ENCODE measurements at regions not wholly inside any gene's neighbourhood (a gene's known extent, or its start where the extent isn't known, plus 50 kb on each side); places are given as distances from the start of the nearest gene placed in this dataset.

DNA sequence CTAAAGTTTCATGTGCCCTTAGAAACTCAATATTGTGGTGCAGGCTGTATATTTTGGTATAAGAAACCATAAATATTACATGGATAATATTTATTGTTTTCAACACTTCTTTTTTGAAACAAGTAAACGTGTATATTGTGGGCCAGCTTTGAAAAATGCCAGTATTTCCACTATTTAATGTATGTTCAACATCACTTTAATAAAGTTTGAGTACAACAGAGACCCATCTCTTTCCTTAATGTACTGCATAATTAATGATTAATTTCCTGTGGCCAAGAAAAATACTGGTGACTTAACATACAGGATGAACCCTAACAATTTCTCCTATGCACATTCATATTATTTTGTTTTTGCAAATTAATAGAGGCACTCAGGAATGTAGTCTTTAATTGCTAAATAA is 2891.5 kb downstream of the PCDH9 start:
- TF ChIP-seq POLR2A (IDR thresholded peaks at IDR 0.05): no peak
- TF ChIP-seq, protein P1, sequence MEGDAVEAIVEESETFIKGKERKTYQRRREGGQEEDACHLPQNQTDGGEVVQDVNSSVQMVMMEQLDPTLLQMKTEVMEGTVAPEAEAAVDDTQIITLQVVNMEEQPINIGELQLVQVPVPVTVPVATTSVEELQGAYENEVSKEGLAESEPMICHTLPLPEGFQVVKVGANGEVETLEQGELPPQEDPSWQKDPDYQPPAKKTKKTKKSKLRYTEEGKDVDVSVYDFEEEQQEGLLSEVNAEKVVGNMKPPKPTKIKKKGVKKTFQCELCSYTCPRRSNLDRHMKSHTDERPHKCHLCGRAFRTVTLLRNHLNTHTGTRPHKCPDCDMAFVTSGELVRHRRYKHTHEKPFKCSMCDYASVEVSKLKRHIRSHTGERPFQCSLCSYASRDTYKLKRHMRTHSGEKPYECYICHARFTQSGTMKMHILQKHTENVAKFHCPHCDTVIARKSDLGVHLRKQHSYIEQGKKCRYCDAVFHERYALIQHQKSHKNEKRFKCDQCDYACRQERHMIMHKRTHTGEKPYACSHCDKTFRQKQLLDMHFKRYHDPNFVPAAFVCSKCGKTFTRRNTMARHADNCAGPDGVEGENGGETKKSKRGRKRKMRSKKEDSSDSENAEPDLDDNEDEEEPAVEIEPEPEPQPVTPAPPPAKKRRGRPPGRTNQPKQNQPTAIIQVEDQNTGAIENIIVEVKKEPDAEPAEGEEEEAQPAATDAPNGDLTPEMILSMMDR (IDR thresholded peaks at IDR 0.05): no peak
